ENCODE measurements at regions not wholly inside any gene's neighbourhood (a gene's known extent, or its start where the extent isn't known, plus 50 kb on each side); places are given as distances from the start of the nearest gene placed in this dataset.

GRCh38 chr11:30120045-30120589, 103.3 kb upstream of the KCNA4 start:
- TF ChIP-seq ELK1 (IDR thresholded peaks at IDR 0.05; ENCODE audit: borderline replicate concordance, low read depth, low read length), result no peak
- no peak for TF ChIP-seq POLR2A (IDR thresholded peaks at IDR 0.05; ENCODE audit: low read depth, low read length)
- TF ChIP-seq SMC3 (IDR thresholded peaks at IDR 0.05; ENCODE audit: low read depth, low read length), result no peak
- TF ChIP-seq CTCF (conservative IDR thresholded peaks at IDR 0.05; ENCODE audit: low read depth, low read length), result no peak
- TF ChIP-seq CEBPB (IDR thresholded peaks at IDR 0.05; ENCODE audit: low read depth, low read length), result no peak
- TF ChIP-seq RAD21 (IDR thresholded peaks at IDR 0.05; ENCODE audit: low read length), result no peak
- TF ChIP-seq RCOR1 (IDR thresholded peaks at IDR 0.05; ENCODE audit: insufficient replicate concordance, low read length), result no peak
- no peak for TF ChIP-seq MAFK (IDR thresholded peaks at IDR 0.05; ENCODE audit: low read depth, low read length)
- no peak for TF ChIP-seq FOS (IDR thresholded peaks at IDR 0.05; ENCODE audit: low read depth, low read length)
- TF ChIP-seq MXI1 (IDR thresholded peaks at IDR 0.05; ENCODE audit: borderline replicate concordance, low read depth, low read length), result no peak

Measured in IMR-90 (cell line).